Fibroblast of skin of right biceps (primary cell): ENCODE measurements at regions not wholly inside any gene's neighbourhood (a gene's known extent, or its start where the extent isn't known, plus 50 kb on each side); places are given as distances from the start of the nearest gene placed in this dataset.
A peak's percentile ranks its signal among the peaks of the same experiment; 100 is the strongest.
"Not testable (repeated sequence)": the region's sequence is repeated elsewhere in the genome, so short reads cannot be mapped to it uniquely, and the experiment has no call there.

Experiments
- DNase-seq: peaks from one replicate; pipeline ENCODE4 v3.0.0-alpha.2; 2013

GRCh38 chr4:134830741-134831140 is 629.2 kb upstream of the PABPC4L start:
- not testable (repeated sequence) for DNase-seq

- no peak for DNase-seq
Observed at GRCh38 chr4:134812611-134813010, 611.0 kb upstream of the PABPC4L start.

GRCh38 chr4:134807231-134807745 is 605.7 kb upstream of the PABPC4L start:
- DNase-seq: no peak

GRCh38 chr4:134798573-134798972 is 597.0 kb upstream of the PABPC4L start:
- no peak for DNase-seq

- DNase-seq: peak; percentile 1
Observed at GRCh38 chr4:134787315-134787714, 585.7 kb upstream of the PABPC4L start.

- DNase-seq: no peak
Observed at GRCh38 chr4:134780244-134780643, 578.7 kb upstream of the PABPC4L start.

- no peak for DNase-seq
Observed at GRCh38 chr4:134777606-134778005, 576.0 kb upstream of the PABPC4L start.

- no peak for DNase-seq
Observed at GRCh38 chr4:134773497-134774000, 572.0 kb upstream of the PABPC4L start.

- no peak for DNase-seq
Observed at GRCh38 chr4:134762053-134762452, 560.5 kb upstream of the PABPC4L start.

GRCh38 chr4:134756421-134756820 is 554.8 kb upstream of the PABPC4L start:
- no peak for DNase-seq

- DNase-seq: no peak
Observed at GRCh38 chr4:134754301-134755019, 552.9 kb upstream of the PABPC4L start.

- no peak for DNase-seq
Observed at GRCh38 chr4:134753390-134753789, 551.8 kb upstream of the PABPC4L start.

GRCh38 chr4:134747108-134747805 is 545.7 kb upstream of the PABPC4L start:
- no peak for DNase-seq

- DNase-seq: no peak
Observed at GRCh38 chr4:134740290-134740689, 538.7 kb upstream of the PABPC4L start.

GRCh38 chr4:134735901-134736300 is 534.3 kb upstream of the PABPC4L start:
- no peak for DNase-seq

GRCh38 chr4:134727696-134728095 is 526.1 kb upstream of the PABPC4L start:
- no peak for DNase-seq

- no peak for DNase-seq
Observed at GRCh38 chr4:134722306-134722705, 520.7 kb upstream of the PABPC4L start.

- no peak for DNase-seq
Observed at GRCh38 chr4:134720030-134720429, 518.4 kb upstream of the PABPC4L start.

GRCh38 chr4:134708616-134709015 is 507.0 kb upstream of the PABPC4L start:
- no peak for DNase-seq

GRCh38 chr4:134708026-134708425 is 506.4 kb upstream of the PABPC4L start:
- DNase-seq: no peak

- no peak for DNase-seq
Observed at GRCh38 chr4:134702374-134702773, 500.8 kb upstream of the PABPC4L start.

GRCh38 chr4:134700251-134700650 is 498.7 kb upstream of the PABPC4L start:
- no peak for DNase-seq

GRCh38 chr4:134698831-134699230 is 497.2 kb upstream of the PABPC4L start:
- not testable (repeated sequence) for DNase-seq

GRCh38 chr4:134695433-134695832 is 493.8 kb upstream of the PABPC4L start:
- no peak for DNase-seq
